HG03064 (cell line): ENCODE measurements at regions not wholly inside any gene's neighbourhood (a gene's known extent, or its start where the extent isn't known, plus 50 kb on each side); places are given as distances from the start of the nearest gene placed in this dataset.
"Not testable (repeated sequence)": the region's sequence is repeated elsewhere in the genome, so short reads cannot be mapped to it uniquely, and the experiment has no call there.

ENCODE experiments used
- ATAC-seq: cut with Tn5 transposase; IDR thresholded peaks from one replicate; pipeline ENCODE4 v1.9.1; 2021; ENCODE audit warnings: low read depth; ENCODE audit not compliant: unreplicated experiment

DNA sequence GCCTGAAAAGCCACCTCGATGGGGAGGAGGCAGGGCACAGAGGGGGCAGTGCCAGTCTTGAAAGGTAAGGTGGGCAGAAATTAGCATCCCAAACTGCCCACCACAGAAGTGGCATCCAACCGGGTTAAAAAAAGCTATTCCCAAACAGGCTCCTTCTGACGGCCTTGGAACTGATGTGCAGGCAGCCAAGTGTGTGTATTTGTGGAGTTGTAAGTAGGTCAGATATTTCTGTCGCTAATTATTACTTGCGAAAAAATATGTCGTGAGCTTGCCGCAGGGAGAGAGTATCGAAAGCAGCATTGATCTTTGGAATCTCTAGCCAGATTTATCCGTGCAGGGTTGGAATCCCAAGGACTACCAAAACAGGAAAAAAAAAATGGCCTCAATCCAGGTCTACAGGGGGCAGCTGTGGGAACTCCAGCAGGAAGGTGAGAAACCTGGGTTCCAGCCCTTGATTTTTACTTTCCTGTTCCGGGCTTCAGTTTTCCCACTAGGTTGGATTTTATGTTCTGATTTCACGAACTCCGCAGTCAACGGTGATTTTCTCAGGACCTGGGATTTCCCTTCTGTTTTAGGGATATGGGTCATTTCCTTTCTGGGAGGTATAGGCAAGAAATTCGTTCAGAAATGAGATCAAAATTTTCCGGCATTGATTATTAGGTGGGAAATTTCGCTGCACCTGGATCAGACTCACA lies 200.8 kb downstream of the RGS3 start:
- ATAC-seq = no peak

GRCh38 chr9:113665064-113665463 lies 201.5 kb downstream of the RGS3 start:
- no peak for ATAC-seq

- no peak for ATAC-seq
Measured at GRCh38 chr9:113665756-113666155, 202.2 kb downstream of the RGS3 start.

DNA sequence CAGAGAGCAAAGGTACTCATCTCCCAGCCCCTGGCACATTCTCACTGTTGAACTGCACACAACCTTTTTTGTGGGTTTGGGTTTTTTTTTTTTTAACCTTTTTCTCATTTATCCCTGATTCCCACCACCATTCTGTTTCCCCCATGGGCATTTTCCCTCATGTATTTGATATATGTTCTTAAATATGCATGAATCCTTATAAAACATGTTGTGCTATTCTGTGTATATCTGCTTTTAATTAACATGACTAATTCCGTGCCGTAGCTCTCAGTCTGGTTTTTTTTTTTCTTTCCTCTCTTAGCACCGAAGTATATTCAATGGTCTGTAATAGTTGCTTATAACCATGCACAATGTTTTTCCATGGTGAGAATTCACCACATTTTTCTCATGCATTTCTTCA lies 204.5 kb downstream of the RGS3 start:
- ATAC-seq = no peak

DNA sequence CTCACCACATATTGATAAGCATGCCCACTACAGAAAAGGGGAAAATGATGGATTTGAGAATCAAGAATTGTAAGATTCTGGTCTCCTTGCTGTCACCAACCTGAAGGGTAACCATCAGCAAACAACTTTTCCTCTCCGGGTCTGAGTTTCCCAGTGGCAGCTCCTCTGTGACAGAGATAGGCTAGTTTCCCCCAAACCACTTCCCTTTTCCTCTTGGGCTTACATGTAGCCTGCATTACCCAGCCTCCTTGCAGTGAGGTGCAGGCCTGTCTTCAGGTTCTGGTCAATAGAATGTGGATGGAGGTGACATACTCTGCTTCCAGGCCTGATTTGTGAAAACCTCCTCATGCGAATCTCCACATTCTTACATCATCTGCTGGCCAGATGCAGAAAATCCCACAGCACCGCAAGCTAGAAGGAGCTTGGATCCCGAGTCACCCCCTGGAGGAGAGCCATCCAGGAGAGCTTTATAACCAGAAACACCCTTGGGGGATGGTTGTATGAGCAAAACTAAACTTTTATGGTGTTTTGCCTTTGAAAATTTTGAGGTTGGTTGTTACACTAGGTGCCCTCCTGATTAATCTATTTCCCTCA lies 206.1 kb downstream of the RGS3 start:
- no peak for ATAC-seq

- no peak for ATAC-seq
Measured at GRCh38 chr9:113673726-113674125, 202.4 kb upstream of the ZNF618 start.

- no peak for ATAC-seq
Measured at GRCh38 chr9:113674436-113674835, 201.7 kb upstream of the ZNF618 start.

DNA sequence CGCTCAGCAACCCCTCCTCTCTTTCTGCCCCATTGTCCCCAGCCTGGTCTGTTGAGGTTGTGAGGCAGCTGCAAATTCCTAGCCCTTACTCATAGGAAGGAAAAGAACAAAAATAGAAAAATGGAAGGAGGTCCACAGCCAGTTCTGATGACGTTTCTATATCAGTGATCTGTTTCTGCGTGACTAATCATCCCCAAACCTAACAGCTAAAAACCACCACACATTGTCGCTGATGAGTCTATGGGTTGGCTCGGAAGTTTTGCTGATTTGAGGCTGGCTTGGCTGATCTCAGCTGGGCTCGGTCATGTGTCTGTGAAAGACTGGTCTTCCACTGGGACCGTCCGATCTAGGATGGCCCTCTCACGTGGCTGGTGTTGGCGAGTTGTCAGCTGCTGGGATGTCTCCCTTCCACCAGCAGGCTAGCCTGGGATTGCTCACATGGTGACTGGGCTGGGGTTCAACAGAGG lies 200.6 kb upstream of the ZNF618 start:
- no peak for ATAC-seq

DNA sequence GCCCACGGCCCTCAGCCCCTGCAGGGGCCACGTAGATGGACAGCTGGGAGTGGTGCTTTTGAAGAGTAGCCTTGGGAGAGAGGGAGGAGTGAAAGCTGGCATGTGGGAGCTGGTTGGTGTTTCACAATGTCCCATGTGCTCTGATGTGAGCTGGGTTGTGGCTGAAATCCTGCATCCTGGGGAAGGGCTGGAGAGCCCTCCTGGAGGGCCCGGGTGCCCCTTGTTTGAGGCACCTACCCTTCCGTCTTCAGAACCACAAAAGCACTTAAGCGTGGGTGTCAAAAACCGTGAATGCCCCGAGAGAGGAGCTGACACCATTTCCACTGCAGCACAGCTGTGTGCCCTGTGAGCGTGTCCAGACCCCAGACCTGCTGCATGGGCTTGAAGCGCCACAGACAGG lies 199.1 kb upstream of the ZNF618 start:
- ATAC-seq = no peak

DNA sequence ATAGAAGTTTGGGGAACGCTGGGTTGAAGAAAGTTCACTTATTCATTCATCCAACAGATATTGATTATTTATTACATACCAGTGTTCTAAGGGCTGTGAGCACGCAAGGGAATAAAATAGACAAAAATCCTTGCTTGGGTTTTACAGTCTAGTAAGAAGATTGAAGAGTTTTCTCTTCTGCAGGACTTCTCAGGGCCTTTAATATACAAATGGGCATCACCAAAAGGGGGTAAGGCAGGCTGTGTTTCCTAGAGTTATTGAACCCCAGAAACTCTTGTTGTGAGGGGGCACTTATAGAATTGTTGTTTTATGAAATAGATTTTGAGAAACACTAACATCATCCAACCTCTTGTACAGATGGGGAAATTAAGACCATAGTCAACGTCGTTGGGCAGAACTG lies 198.5 kb upstream of the ZNF618 start:
- no peak for ATAC-seq

DNA sequence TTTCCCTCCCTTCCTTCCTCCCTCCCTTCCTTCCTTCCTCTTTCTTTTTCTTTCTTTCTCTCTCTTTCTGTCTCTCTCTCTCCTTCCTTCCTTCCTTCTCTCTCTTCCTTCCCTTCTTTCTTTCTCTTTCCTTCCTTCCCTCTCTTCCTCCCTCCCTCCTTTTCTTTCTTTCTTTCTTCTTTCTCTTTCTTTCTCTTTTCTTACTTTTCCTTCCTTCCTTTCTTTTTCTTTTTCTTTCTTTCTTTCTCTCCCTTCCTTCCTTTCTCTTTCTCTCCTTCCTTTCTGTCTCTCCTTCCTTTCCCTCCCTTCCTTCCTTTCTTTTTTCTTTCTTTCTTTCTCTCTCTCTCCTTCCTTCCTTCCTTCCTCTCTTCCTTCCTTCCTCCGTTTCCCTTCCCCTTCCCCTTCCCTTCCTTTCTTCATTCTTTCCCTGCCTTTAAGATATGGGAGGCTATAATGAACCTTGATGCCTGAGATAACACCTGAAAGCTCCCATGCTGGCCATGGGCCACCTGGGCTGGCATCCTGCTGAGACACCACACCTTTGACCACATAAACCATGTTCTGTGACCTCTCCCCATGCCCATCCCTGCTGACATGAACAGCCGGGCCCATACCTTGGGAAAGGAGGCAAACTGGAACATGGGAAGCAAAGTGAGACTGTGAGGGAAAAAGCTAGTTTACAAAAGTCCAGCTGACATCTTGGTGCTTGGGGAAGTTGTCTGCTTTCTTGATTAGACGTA lies 197.8 kb upstream of the ZNF618 start:
- ATAC-seq = no peak

GRCh38 chr9:113678859-113679256 lies 197.3 kb upstream of the ZNF618 start:
- no peak for ATAC-seq

DNA sequence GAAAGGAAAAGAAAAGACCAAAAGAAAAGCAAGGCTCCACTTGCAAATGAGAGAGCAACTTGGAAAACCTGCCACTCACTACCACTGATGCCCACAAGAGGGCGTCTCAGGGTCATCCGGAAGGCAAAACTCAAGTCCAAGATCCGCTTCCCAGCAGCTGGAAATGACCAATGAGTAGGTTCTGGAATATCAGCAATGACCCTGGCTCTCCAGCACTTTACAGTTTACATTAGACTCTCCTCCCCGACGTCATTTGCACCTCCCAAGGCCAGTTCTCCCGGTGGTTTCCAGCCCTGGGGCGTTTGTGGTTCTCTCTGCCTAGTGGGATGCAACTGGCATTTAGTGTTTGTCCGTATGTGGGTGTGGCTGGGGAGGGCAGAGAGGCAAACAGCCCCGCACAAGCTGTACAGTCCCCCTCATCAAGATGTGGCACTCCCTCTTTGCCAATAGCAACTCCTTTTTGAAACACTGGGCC lies 193.8 kb upstream of the ZNF618 start:
- ATAC-seq = no peak

- ATAC-seq = not testable (repeated sequence)
Measured at GRCh38 chr9:113685636-113686035, 190.5 kb upstream of the ZNF618 start.

GRCh38 chr9:113687107-113687679 lies 188.9 kb upstream of the ZNF618 start:
- no peak for ATAC-seq

GRCh38 chr9:113687680-113688371 lies 188.3 kb upstream of the ZNF618 start:
- ATAC-seq = no peak

- ATAC-seq = no peak
Measured at GRCh38 chr9:113690055-113690740, 185.9 kb upstream of the ZNF618 start.

DNA sequence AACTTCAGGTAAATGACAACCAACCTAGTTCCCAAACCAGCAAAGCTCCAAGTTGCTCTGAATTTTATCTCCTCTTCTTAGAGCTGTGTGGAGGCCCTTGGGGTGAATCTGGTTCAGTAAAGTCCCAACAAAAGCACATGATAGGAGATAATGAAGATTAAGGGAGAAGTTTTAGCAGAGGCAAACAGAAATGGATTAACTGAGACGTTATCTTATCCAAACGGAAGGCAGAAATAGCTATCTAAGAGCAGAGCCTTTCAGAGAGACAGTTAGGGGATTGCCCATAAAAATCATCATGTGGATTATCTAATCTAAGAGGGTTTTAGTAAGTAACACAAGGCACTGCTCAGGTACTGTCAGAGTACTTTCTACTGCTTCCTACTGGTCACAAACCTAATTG lies 183.9 kb upstream of the ZNF618 start:
- ATAC-seq = no peak

- no peak for ATAC-seq
Measured at GRCh38 chr9:113694912-113695311, 181.2 kb upstream of the ZNF618 start.

- ATAC-seq = no peak
Measured at GRCh38 chr9:113695440-113695851, 180.7 kb upstream of the ZNF618 start.
